HG03060 (cell line): ENCODE measurements at regions not wholly inside any gene's neighbourhood (a gene's known extent, or its start where the extent isn't known, plus 50 kb on each side); places are given as distances from the start of the nearest gene placed in this dataset.

Source experiments
- ATAC-seq: cut with Tn5 transposase; IDR thresholded peaks from one replicate; pipeline ENCODE4 v1.9.1; 2021; ENCODE audit warnings: low read depth, moderate number of reproducible peaks; ENCODE audit not compliant: unreplicated experiment

DNA sequence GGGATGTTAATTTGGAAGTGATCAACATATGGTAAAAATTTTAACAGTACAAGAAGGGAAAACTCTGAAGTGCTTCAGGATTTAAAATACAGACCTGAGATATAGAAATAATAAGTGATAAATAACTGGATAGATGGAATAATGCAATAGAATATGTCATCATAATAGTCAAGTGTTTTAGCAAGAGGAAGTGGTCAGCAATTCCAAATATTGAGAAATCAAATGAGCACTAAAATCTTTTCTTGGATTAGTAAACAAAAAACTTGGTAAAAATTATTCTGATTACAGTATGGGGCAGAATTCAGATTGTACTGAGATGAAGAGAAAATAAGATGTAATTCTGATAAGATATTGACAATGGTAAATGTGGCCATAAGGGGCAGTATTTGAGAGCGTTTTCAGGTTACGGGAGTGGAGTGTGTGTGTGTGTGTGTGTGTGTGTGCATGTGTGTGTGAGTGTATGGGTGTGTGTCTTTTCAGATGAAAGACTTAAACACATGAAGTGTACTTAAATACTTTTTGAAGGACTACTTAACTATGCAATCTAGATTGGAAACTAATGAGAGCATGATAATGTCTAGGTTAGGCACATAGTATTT is 217.9 kb upstream of the ITGA4 start:
- no peak for ATAC-seq

DNA sequence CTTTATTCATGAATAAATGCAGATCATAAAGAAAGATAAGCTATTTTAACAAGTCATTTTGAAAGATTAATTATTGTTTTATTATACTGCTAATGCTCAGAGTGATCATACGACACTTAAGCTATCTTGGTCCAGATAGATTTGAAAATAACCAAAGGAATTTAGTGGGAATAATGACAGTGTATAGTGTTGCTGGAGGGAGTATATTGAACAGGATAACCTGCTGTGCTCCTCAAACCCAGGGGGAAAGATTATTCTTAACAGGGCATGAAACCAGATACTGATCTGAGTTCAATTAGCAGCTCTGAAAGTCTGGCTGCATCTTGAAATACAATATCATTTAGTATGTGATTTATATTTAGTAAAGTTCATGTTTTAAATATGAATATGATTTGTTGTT is 216.3 kb upstream of the ITGA4 start:
- ATAC-seq, result no peak

DNA sequence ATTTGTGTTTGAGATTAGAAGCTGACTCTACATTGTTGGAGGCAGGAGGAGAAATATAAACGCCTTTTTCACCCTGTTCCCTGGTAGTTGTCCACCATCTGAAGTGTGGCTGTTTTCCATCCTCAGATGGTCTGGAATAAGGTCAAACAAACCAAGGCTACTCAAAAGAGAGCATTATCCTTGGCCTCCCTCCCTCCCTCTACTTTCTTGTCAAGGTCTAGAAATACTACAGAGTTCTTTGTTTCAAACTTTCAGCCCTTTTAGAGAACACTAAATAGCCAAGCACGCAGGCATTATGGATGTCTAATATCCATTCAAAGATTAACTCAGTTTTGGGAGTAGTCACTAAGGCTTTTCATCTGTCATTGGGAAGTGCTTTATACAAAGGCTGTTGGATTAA is 215.8 kb upstream of the ITGA4 start:
- ATAC-seq, result no peak

DNA sequence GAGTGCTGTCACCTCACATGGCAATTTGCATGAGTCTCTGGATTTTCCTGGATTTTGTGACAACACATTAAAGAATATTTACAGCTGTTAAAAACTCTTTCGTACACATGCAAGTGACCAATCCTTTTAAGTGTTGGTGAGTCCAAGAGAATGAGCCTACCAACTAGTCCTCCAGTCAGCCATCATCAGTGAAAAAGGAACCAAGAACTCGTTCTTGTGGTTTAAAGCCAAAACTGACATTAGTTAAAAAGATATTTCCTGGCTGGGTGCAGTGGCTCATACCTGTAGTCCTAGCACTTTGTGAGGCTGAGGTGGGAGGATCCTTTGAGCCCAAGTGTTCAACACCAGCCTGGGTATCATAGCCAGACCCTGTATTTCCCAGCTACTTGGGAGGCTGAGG is 215.4 kb upstream of the ITGA4 start:
- ATAC-seq, result peak; percentile 79

DNA sequence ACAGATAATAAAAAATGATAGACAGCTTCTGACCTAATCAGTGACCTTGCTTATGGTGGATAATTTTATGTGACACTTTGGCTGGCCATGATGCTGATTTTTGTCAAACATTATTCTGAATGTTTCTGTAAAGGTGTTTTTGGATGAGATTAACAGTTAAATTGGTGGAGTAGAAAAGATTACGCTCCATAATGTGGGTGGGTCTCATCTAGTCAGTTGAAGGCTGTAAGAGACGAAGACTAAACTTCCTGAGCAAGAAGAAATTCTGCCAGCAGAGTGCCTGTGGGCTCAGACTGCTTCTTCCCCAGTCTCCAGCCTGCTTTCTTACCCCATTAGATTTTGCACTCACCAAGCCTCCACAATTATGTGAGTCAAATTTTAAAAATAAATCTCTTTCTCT is 214.9 kb upstream of the ITGA4 start:
- ATAC-seq, result no peak

DNA sequence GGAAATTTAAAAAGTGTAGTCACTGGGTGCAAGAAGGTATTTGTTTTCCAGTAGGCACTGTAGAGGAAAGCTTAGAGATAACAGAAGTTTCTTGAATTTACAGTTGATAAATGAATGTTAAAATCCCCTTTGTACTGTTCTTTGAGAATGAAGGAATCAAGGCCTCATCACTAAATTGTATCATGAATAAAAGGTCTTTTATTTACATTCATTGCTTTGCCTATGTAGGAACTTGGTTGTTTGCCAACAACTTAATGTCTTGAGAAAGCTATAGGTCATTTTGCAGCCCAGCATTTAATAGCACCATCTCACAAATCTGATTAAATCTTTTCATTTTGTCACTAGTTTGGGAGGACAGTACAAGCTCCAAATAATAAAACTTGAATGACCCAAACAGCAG is 213.9 kb upstream of the ITGA4 start:
- ATAC-seq, result no peak

DNA sequence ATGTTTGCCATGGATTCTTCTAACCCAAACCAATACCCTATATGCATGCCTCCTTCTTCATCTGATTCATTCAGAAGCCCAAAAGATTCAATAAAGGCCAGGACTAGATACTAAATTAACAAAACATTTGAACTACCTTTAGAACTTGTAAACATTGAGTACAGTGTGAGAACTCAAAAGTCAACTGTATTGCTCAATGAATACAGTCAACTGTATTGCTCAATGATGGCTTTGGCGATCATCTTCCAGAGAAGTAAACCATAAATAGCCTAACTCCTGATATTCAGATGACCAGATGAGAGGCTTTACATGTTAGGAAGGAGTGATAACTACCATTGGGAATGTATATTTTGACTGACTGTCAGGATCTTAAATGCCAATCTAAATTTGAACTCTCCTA is 206.5 kb upstream of the ITGA4 start:
- ATAC-seq, result no peak

DNA sequence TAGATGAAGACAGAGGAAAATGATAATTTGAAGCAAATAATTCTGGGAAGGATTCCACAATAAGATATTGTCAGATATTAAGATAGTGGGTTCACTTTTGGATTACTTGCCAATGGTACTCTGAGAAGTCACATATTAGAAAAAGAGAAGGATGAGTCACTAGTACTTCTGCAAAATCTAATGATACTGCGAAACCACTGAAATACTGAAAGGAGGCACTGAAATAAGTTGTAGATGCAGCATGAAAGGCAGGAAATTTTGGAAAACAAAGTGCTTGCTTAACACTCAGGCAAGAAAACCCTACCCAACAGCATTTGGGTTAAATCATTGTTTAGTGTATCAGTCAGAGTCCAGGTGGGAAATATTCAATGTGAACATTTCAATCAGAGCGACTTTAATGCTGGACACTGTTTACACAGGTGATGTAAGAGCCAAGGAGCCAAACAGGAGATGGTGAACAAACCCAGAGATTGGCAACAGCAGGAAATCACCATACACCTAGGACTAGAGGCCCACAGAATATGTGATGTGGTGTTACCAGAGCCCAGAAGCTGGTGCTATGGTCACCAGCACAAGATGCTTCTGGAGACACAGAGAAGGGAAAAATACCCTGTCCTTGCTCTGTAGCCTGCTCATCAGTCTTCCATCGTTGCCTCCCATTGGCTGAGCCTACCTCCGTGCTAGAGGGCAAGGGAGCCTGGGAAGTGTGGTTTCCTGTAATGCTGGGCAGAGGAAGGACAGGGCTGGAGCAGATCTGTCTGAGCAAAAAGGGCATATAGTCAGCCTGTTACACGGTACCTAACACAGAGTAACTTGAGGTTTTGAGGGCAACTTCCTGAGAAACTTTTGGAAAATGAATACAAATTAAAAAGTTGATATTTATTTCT is 204.7 kb upstream of the ITGA4 start:
- no peak for ATAC-seq

DNA sequence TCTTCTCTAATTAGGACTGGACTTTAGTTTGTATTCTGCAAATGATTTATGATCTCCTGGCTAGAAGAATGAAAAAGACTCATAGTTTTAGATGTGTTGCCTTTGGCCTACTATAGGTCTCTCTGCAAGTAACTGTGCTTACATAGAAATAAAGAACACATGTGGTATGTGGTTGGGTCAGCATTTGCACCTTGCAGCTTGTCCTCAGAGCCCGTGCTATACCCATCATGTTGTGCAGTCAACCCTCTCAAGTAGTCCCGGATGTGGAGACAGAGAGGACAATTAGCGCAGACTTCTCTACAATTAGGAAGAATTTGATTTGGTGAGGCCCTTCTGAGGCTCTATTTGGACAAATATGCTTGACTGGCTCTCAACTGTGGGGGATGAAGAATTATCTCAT is 203.7 kb upstream of the ITGA4 start:
- ATAC-seq, result no peak

DNA sequence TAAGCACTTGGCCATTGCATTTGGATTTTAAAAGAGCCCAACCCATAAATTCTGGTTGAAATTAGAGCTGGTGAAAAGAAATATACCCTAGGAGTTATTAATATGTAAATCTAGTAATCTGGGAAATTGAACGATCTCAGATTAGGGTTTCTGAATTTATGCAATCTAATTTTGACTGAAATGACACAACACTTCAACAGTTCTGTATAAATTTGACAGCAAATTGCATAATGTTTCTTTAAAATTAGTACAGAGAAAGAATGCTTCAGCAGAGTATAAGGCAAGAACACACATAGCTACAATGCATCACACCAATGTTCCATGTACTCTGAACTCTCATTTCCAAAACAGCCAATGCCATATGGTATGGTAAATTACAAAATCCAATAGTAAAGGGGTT is 201.5 kb upstream of the ITGA4 start:
- no peak for ATAC-seq

DNA sequence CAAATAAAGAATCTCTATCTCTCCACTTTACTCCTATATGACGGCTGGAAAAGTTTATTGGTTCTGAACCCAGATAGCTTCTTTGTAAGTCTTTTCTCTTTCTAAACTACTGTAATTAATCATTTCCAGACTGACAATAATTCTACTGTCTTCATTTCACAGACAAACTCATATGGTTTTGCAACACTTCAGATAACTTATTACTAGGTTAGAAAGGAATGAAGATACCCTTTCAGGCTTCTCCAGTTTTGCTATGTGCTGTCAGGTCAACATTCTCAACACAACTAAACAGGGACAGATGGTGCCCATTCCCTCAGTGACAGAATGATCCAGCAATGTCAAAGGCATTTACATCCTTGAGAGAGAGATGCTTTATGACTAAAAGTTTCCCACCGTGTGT is 198.5 kb upstream of the ITGA4 start:
- ATAC-seq, result no peak

DNA sequence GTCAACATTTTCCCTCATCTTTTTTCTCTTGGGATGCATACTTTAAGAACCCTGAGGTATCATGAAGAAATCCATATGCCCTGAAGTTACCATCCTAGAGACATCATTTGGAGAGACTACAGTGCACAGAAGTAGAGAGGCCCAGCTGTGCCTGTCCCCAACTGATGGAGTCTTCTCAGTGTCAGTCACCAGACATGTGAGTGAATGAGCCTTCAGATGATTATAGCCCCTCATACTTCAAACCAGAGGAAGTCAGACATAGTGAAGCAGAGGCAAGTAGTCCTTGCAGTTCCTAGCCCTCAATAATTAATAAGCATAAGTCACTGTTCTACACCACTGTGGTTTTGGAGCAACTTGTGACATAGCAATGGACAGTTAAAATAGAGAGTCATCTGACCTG is 194.4 kb upstream of the ITGA4 start:
- no peak for ATAC-seq

DNA sequence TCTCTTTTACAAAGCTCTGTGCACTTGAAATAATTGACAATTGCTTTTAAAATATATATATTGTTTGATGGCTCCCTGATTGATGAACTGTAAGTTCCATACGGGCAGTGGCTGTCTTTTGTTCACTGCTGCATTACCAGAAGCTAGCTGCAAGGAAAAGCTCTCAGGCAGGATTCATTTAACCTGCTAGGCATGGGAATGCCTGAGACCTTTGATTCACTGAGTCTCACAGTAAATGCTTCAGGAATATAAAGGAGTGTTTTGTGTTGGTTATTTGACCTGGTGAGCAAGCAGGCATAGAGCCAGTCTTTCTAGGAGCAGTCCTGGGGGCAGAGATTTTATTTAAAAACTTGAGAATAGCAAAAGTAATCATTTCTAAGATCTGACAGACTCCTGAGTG is 193.2 kb upstream of the ITGA4 start:
- no peak for ATAC-seq

DNA sequence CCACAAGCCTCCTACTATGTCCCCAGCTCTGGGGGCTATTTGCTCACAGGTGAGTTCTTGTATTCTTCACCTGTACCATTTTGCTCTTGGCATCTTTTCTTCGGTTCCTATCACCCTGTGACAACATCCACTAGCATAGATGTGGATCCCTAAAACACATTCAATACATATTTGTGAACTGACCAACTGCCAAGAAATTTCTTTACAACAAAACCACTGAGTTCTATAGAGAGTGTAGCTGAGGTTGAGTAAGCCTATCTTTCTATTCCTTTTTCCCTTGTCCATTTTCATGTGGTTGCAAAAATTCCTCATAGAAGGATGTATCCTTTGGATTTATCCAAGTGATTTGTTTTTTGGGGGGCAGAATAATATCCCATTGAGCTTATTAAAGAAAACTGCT is 192.7 kb upstream of the ITGA4 start:
- no peak for ATAC-seq

DNA sequence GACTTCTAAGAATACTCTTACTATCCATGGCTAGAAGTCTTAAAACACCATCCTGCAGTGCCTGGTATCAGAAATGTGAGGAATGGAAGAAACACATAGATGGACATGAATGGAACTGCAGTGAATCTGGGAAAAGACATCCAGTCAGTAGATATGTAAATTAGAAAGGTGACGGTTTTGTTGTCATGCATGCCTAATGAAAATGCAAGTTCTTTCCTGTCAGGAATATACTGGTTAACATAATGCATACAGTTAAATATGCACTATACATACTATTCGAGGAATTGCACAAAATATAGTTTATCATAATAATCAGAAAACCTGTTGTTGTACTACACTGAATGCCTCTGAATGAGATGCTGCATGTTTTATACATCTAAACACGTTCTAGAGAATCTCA is 190.6 kb upstream of the ITGA4 start:
- ATAC-seq, result no peak

DNA sequence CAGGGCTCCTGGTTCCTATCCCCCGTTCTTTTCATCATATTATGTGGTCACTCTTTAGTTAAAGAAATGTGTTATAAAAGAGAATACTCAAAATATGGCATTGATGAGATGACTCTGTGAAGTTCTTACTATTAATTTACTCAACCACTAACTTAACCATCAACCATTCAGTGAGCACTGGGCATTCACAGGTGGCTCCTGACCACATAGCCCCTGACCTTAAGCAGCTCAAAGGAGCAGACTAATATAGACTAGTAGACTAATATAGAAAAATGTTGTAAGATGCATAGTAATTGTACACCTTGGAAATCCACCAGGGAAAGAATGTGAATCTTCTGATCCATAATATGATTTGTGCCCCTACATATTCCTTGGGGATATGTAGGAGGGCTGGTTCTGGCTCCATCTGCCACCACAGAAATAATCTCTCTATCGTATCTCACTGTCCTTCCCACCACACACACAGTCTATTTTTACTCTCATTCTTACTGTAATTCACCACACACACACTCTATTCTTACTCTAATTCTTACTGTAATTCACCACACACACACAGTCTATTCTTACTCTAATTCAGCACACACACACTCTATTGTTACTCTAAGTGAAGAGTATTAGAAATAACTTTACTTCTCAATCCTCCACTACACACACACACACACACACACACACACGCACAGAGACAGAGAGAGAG is 188.9 kb upstream of the ITGA4 start:
- peak; percentile 69 for ATAC-seq

DNA sequence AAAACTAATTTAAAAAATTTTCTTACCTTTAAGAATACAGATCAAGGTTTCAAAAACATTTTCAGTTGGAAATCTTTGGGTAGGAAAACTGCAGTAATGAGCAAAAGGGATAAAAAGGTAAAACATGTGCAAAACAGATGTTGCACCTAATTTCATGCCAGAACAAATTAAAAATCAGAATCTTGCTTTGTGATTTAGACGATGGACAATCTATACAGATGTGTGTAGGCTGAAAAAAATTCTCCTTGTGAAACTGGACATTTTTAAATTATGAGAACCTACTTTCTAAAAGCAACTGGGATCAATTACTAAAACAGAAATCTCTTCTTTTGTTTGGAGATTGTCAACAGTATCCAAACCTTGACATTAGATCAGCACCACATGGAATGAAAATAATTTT is 183.2 kb upstream of the ITGA4 start:
- no peak for ATAC-seq

DNA sequence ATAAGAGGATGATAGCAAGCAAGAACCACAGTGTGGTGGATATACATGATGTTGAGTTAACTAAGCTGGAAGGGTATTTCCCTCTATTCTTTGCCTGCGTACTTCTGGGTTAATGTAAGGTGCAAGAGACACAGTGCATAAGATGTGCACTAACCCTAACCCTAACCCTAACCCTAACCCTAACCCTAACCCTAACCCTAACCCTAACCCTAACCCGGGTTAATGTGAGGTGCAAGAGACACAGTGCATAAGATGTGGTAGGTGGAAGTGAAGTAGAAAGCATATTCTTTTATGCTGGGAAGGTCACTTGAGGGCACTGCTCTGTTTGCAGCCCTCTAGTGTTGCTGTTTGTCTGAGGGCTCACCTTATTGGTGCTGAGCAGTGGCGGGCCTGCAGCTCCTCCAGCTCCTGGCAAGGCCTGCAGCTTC is 181.5 kb upstream of the ITGA4 start:
- no peak for ATAC-seq

DNA sequence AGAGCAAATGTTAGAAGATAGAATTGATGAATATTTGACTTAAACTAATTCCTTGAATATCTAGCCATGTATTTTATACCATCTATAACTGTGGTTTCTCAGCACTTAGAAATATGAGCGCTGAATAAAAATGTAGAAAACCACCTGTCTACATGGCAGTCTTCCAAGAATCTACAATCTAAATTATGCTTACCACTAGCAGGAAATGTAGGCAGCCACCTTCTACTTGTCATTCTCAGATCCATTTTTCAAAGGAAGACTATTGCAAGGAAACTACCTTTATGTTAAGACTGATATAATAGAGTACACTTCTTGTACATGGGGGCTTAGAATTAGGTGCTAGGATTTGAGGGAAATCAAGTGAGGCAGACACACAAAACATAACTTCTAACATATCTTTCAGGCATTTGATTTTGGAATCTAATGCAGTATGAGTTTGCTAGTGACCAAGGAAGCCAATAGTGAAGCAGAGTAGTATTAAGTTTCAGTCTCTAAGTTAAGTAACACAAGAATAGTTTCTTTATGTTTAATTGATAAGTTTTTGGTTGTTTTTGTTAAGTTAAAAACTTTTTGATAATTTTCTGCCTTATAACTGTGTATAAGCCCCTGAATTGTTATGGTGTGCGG is 175.9 kb upstream of the ITGA4 start:
- ATAC-seq, result no peak

DNA sequence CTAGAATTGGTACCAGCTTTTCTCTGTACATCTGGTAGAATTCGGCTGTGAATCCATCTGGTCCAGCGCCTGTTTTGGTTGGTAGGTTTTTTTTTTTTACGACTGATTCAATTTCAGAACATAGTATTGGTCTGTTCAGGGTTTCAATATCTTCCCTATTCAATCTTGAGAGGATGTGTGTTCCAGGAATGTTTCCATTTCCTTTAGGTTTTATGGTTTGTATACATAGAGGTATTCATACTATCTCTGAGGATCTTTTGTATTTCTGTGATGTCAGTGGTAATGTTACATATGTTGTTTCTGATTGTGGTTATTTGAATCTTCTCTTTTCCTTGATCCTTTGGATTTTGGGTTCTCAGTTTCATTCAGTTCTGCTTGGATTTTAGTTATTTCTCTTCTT is 172.1 kb upstream of the ITGA4 start:
- ATAC-seq, result no peak

DNA sequence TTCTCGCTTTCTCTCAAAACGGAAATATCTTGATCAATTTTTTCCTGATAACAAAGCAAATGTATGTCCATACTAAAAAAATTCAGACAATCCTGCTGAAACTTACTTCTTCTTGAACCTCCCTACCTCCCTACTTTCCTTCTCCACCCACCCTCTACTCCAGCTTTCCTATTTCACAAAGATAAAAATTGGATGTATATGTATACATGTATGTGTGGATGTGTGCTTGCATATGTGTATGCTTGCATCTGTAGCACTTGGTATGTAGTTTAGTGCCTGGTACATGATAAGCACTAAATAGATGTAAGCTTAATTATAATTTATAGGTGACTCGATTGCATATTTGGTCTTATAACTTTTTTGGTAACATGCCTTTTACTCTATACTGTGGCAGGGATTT is 167.5 kb upstream of the ITGA4 start:
- ATAC-seq, result no peak
